Peyer's patch (tissue), 4 donors: ENCODE measurements at regions not wholly inside any gene's neighbourhood (a gene's known extent, or its start where the extent isn't known, plus 50 kb on each side); places are given as distances from the start of the nearest gene placed in this dataset.

ENCODE experiments used
- CTCF ChIP-seq, 6 experiments: fragments of 450-650 bp in 4 of 6; fragments of 200-600 bp in 2 of 6; sonication (generic) in 1 of 6; IDR thresholded peaks; one replicate each; pipeline ENCODE4 v1.5.1; 2017 to 2019; ENCODE audit warnings: antibody characterized with exemption in 6 of 6, mild to moderate bottlenecking in 3 of 6, moderate library complexity in 1 of 6
- POLR2A ChIP-seq, 2 donors: fragments of 450-650 bp; IDR thresholded peaks; one replicate each; pipeline ENCODE4 v1.5.1; 2017; ENCODE audit warnings: antibody characterized with exemption in 2 of 2, mild to moderate bottlenecking in 2 of 2, moderate library complexity in 2 of 2

GRCh38 chr3:189455641-189456417 lies 175.4 kb upstream of the TP63 start:
- no peak for TF ChIP-seq CTCF (IDR thresholded peaks at IDR 0.05)
- no peak for TF ChIP-seq POLR2A (IDR thresholded peaks at IDR 0.05)
